NCI-H2107 treated with DMSO at 0.1 percent for 48 hours (cell line): ENCODE measurements at regions not wholly inside any gene's neighbourhood (a gene's known extent, or its start where the extent isn't known, plus 50 kb on each side); places are given as distances from the start of the nearest gene placed in this dataset.
"Not testable (repeated sequence)": the region's sequence is repeated elsewhere in the genome, so short reads cannot be mapped to it uniquely, and the experiment has no call there.

ENCODE experiments used
- DNase-seq: peaks from one replicate; lab custom pipeline; 2025; ENCODE audit not compliant: unreplicated experiment; lab: John Stamatoyannopoulos, UW

DNA sequence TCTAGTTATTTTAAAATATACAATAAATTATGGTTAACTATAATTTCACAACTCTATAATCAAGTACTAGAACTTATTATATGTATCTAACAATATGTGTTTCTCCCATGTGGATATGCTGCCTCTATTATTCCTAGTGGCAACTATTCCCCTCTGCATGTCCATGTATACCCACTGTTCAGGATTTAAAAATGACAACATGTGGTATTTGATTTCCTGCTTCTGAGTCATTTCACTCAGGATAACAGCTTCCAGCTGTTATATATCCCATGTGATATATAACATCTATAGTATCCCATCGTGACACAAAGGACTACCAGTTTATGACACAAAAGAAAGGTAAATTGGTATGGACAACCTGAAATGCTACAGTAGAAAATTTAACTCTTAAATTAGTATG, 167.4 kb upstream of the TACR3 start:
- no peak for DNase-seq

DNA sequence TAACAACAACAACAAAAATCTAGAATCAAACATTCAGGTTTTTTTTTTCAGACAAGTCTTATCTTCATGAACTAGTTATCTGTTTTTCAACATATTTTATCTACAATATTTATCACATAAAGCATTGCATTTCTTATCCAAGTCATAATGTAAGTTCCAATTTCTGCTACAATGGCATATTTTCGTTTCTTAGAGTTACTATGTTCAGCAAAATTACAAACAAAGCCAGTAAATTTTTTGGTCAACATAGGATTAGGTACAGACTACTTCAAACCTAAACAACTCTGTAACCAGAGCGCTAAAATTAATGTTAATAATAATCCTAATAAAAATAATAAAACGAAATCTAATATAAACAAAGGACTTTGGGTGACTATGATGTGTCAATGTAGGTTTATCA, 165.4 kb upstream of the TACR3 start:
- DNase-seq, result no peak

GRCh38 chr4:103867311-103867710, 147.5 kb upstream of the TACR3 start:
- no peak for DNase-seq

GRCh38 chr4:103853627-103854026, 133.8 kb upstream of the TACR3 start:
- DNase-seq, result no peak

- no peak for DNase-seq
These were observed 133.4 kb upstream of the TACR3 start for GRCh38 chr4:103853146-103853545.

DNA sequence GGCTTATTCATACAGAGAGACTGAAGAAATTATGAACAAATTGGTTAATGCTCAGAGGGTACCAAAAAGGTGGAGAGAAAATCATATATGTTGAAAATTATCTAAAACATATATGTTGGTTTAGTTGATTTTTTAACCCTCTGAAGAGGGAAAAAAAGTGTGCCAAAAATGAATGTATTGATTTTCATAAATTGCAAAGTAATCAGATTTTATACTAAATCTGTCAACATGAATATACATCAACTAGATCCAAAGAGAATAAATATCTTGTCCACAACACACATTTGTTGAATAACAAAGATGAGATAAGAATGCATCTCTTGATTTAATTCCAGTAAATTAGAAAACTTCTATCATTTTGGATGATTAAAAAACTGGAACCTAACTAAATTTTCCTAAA, 125.3 kb upstream of the TACR3 start:
- no peak for DNase-seq

- no peak for DNase-seq
These were observed 123.0 kb upstream of the TACR3 start for GRCh38 chr4:103842637-103843239.

- no peak for DNase-seq
These were observed 122.3 kb upstream of the TACR3 start for GRCh38 chr4:103842076-103842475.

- DNase-seq, result not testable (repeated sequence)
These were observed 90.5 kb upstream of the TACR3 start for GRCh38 chr4:103810308-103810707.

GRCh38 chr4:103802766-103803165, 83.0 kb upstream of the TACR3 start:
- DNase-seq, result no peak

- DNase-seq, result no peak
These were observed 67.3 kb upstream of the TACR3 start for GRCh38 chr4:103787057-103787456.

GRCh38 chr4:103786593-103786992, 66.8 kb upstream of the TACR3 start:
- no peak for DNase-seq

DNA sequence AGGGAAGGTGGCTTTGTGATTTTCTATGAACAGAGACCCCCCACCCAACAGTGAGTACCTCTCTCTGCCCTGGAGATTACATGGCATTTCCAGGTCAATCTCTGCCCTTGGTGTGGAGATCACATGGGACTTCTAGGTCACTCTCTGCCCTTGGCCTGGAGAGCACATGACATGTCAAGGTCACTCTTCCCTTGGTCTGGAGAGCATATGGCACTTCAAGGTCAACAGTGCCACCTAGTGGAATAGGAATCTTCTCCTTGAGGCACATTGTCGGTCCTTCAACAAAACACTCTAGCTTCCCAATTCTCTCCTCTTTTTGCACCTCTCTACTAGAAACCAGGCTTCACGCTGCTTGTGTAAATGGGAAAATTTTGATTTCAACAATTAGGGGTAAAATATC, 66.2 kb upstream of the TACR3 start:
- DNase-seq, result peak; percentile 2

DNA sequence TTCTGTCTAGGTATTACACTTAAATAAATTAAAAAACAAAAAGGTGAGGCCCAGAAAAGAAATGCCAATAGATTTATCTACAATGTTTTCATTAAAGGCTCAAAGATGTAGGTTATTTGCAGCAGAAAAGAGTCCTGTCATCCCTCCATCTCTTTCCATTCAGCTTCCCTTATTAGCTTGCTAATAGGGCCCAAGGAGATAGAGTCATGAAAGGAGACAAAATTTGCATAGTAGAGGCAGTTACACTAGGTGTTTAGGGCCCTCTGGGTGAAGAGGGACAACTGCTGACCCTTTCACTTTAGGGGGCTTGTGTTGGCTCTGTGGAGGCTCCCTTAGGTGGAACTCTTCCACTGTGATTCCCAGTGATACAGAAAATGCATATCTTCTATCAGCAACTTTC, 58.4 kb upstream of the TACR3 start:
- DNase-seq, result no peak

- DNase-seq, result no peak
These were observed 54.6 kb upstream of the TACR3 start for GRCh38 chr4:103774326-103774825.

DNA sequence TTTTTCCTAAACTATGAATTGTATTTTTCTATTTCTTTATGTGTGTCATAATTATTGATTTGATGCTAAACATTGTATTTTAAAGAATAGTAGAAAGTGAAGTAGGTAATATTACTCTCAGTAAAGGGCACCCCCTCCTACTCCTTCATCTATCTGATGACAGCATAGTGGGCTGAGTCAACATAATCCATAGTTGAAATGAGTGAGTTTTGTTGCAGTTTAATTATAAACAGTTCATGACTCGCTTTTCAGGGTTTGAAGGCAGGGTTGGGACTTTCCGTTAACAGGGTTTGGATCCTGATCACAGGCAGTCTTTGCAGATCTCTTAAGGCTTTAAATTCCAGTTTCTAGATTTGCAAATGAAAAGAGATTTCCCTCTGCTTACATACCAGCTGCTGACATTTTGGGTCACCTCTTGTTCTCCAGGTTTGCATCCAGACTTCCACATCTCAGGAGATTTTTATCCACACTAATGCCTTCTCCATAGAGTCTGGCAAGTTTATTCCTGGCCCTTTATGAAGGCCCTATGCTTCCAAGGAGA, 54.0 kb upstream of the TACR3 start:
- no peak for DNase-seq
